Globus pallidus (tissue), 1 donor: ENCODE measurements at regions not wholly inside any gene's neighbourhood (a gene's known extent, or its start where the extent isn't known, plus 50 kb on each side); places are given as distances from the start of the nearest gene placed in this dataset.

ENCODE experiments used
- DNase-seq: peaks from one replicate; pipeline ENCODE4 v3.0.0-alpha.2; 2015; ENCODE audit warnings: low spot score

GRCh38 chrX:4240541-4241194, 527.2 kb upstream of the PRKX start:
- no peak for DNase-seq

- no peak for DNase-seq
Measured at GRCh38 chrX:4239650-4240540, 526.4 kb upstream of the PRKX start.

GRCh38 chrX:4238916-4239315, 525.5 kb upstream of the PRKX start:
- no peak for DNase-seq

- no peak for DNase-seq
Measured at GRCh38 chrX:4225086-4225485, 511.6 kb upstream of the PRKX start.

- DNase-seq, result no peak
Measured at GRCh38 chrX:4206941-4207340, 493.5 kb upstream of the PRKX start.

GRCh38 chrX:4197971-4198370, 484.5 kb upstream of the PRKX start:
- no peak for DNase-seq

- no peak for DNase-seq
Measured at GRCh38 chrX:4193500-4194155, 480.2 kb upstream of the PRKX start.

- no peak for DNase-seq
Measured at GRCh38 chrX:4186331-4186730, 472.9 kb upstream of the PRKX start.

GRCh38 chrX:4185086-4185485, 471.6 kb upstream of the PRKX start:
- no peak for DNase-seq

- DNase-seq, result no peak
Measured at GRCh38 chrX:4182408-4182806, 469.0 kb upstream of the PRKX start.

GRCh38 chrX:4181782-4182407, 468.4 kb upstream of the PRKX start:
- DNase-seq, result no peak

- no peak for DNase-seq
Measured at GRCh38 chrX:4179031-4179430, 465.6 kb upstream of the PRKX start.

GRCh38 chrX:4175221-4175620, 461.8 kb upstream of the PRKX start:
- no peak for DNase-seq

- no peak for DNase-seq
Measured at GRCh38 chrX:4173743-4174142, 460.3 kb upstream of the PRKX start.

- DNase-seq, result no peak
Measured at GRCh38 chrX:4151798-4152197, 438.3 kb upstream of the PRKX start.

- no peak for DNase-seq
Measured at GRCh38 chrX:4150259-4150658, 436.8 kb upstream of the PRKX start.

GRCh38 chrX:4129626-4130025, 416.2 kb upstream of the PRKX start:
- DNase-seq, result no peak

GRCh38 chrX:4118666-4119530, 405.4 kb upstream of the PRKX start:
- no peak for DNase-seq

GRCh38 chrX:4110964-4111363, 397.5 kb upstream of the PRKX start:
- no peak for DNase-seq

GRCh38 chrX:4094926-4095325, 381.5 kb upstream of the PRKX start:
- no peak for DNase-seq

- DNase-seq, result no peak
Measured at GRCh38 chrX:4091046-4091760, 377.8 kb upstream of the PRKX start.
